B cell (primary cell): ENCODE measurements at regions not wholly inside any gene's neighbourhood (a gene's known extent, or its start where the extent isn't known, plus 50 kb on each side); places are given as distances from the start of the nearest gene placed in this dataset.

Experiments
- CTCF ChIP-seq: fragments of 200-600 bp; IDR thresholded peaks from one replicate; pipeline ENCODE4 v1.8.0; 2022; ENCODE audit warnings: antibody characterized with exemption, mild to moderate bottlenecking
- EZH2 ChIP-seq: IDR thresholded peaks from 2 replicates; pipeline ENCODE4 v1.6.1; 2012; ENCODE audit warnings: borderline replicate concordance, low read depth, mild to moderate bottlenecking, moderate library complexity, low read length; ENCODE audit not compliant: insufficient read depth, poor library complexity, severe bottlenecking

- TF ChIP-seq CTCF (no peak), EZH2 (no peak)
Measured at GRCh38 chr3:103927896-103928295, 1438.8 kb upstream of the ALCAM start.
